ENCODE measurements at regions not wholly inside any gene's neighbourhood (a gene's known extent, or its start where the extent isn't known, plus 50 kb on each side); places are given as distances from the start of the nearest gene placed in this dataset.

DNA sequence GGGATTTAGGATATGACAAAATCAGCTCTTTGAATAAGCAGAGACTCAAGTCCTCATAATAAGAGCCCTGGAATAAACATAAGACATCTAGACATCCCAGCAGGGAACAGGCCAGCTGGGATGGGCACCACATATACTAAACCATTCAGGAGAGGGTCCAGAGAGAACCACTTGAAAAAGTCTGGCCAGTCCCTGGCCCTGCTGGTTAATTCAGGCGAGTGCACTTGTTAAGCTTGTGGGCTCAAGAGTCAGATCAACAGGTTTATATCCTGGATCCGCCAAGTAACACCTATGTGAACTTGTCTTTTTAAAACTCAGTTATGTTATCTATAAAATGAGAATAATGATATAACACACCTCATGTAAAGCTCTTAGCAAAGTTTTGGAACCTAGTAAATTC lies 63.3 kb downstream of the CAVIN4 start:
- no peak for TF ChIP-seq CTCF (IDR thresholded peaks at IDR 0.05)
- TF ChIP-seq POLR2AphosphoS5 (IDR thresholded peaks at IDR 0.05; ENCODE audit: insufficient read depth in 1 of 2, low read depth in 1 of 2) = no peak
- no peak for TF ChIP-seq POLR2A (IDR thresholded peaks at IDR 0.05)
